GM13976 (cell line): ENCODE measurements at regions not wholly inside any gene's neighbourhood (a gene's known extent, or its start where the extent isn't known, plus 50 kb on each side); places are given as distances from the start of the nearest gene placed in this dataset.
A peak's percentile ranks its signal among the peaks of the same experiment; 100 is the strongest.

Source experiments
- DNase-seq: peaks from one replicate; pipeline ENCODE4 v3.0.0; 2012; ENCODE audit warnings: low spot score
- CTCF ChIP-seq: IDR thresholded peaks from 2 replicates; pipeline ENCODE4 v1.5.1; 2012; ENCODE audit warnings: borderline replicate concordance, mild to moderate bottlenecking; ENCODE audit not compliant: insufficient read depth; ENCODE audit errors: extremely low read depth, missing control alignments, control extremely low read depth
- in situ Hi-C: fragments of 300-500 bp; cut with MboI; formaldehyde crosslinking; loops from one replicate; pipeline ENCODE4 v1.12.0; 2022; ENCODE audit warnings: low sequenced_read_pairs, mixed read lengths, inconsistent platforms; ENCODE audit not compliant: unreplicated experiment

DNA sequence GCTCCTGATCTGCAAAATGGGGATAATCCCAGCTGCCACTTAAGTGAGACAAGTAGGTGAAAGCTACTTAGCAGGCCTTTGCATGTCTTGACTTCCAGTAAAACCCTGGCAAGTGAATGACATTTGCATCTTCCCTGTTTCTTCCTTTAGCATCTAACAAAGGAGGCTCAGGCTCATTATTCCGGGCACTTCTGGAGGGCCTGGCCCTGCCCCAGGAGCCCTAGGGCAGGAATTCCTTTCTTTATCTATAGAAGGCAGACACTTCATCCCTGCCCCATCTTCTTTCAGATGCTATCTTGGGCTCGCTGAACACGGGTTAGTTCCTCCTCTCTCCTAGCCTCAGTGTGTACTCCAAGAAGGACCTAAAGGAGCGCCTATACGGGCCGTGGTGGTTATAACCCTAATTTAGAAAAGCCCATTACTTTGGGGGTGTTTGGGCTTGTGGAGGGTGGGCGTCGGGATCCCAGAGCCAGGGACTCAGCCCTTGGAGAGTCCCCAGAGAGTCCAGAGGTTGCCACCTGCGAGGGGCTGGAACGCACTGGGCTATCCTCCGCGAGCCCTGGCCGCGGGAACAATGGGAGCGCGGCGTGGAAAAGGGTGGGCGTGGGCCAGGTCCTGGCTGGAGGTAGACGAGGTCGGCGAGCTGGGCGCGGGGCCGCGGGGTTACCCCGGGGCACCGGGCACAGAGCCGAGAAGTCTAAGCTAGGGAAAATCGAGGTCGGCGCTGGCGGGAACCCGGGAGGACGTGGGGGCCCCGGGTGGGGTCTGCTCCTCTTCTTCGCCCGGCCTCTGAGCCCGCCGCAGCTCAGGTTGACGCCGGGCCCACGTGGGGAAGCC is 62.8 kb upstream of the EPB41L1 start:
- in situ Hi-C loops: no loop called here
- no peak for DNase-seq

DNA sequence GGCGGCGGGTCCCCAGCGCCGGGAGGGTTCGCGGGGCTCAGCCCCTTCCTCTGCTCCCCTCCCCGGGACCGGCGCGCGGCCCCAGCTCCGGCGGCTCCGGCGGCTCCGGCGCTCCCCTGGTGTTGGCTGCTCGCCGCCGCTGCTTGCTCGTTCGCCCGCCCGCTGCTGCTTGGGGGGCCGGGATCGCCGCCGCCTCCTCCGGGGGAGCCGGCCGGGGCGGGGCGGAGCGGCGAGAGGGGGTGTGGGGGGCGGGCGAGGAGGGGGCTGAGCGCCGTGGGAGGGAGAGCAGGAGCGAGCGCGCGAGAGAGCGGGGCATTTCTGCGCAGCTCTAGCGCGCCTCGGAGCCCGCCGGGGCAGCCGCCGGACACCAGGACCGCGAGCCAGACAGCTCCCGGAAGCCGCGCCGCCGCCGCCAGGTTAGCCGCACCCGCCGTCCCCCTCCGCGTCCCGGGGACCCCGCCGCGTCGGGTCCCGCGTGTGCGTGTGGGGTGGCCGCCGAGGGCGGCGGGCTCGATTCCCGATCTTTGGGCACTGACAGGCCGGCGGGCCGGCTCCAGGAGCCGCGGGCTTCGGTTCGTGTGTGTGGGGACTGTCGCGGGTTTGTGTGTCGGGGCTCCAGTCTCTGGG is 62.0 kb upstream of the EPB41L1 start:
- DNase-seq: peak; percentile 69
- in situ Hi-C loops: no loop called here
- TF ChIP-seq CTCF: no peak

More for the DNA sequence above, 62.8 kb upstream of the EPB41L1 start:
- no peak for TF ChIP-seq CTCF

DNA sequence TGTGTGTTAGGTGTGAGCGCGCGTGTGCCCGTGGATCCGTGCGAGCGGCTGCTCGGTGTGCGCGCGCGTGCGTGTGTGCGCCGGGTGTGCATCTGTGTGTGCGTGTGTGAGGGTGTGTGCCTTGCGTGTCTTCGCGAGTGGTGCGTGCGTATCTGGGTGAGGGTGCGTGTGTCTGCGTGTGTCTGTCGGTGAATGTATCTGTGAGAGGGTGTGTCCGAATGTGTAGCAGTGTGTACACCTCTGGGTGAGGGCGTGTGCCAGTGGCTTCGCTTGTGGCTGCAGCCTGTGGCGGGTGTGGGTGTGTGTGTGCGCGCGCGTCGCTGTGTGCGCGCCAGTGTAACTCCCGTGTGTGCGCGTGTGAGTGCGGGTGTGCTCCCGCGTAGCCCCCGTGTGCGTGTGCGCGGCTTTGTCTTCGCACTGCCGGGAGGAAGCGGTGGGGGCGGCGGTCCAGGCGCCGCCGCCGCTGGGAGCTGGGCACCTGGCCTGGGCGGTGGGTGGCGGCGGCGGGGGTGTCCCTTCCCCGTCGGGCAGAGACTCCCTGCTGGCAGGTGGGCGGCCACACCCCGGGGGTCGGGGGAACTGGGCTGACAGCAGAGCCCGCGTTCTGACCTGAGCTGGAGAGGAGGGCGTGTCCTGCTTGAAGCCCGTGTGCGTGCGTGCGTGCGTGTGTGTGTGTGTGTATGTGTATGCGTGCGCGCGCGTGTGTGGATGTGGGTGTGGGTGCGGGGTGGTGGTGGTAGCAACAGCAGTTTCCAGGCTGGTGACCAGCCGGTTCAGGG is 61.3 kb upstream of the EPB41L1 start:
- in situ Hi-C loops: no loop called here
- DNase-seq: no peak
- TF ChIP-seq CTCF: no peak

- DNase-seq: no peak
- TF ChIP-seq CTCF: no peak
Measured at GRCh38 chr20:36093804-36094145, 60.8 kb upstream of the EPB41L1 start.

GRCh38 chr20:36094497-36094896 is 60.0 kb upstream of the EPB41L1 start:
- no peak for TF ChIP-seq CTCF
- no peak for DNase-seq
- in situ Hi-C loops: no loop called here

More at GRCh38 chr20:36093804-36094145, 60.8 kb upstream of the EPB41L1 start:
- in situ Hi-C loops: no loop called here

DNA sequence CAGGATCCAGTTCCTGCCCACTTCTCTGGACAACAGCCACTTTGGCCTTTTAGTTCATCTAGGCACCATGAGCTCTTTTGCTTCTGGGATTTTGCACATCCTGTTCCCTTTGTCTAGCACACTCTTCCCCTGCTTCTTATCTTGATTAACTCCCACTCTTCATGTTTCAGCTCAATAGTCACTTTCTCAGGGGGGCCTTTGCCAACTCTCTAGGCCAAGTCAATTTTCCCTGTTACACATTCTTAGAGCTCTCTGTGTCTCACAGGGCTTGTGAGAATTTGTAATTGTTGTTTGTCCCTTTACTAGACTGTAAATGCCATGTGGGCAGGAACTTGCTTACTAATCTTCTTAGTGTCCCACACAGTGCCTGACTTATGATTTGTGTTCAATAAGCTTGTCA is 58.1 kb upstream of the EPB41L1 start:
- DNase-seq: no peak
- no peak for TF ChIP-seq CTCF
- in situ Hi-C loops: no loop called here
